Mesendoderm (in vitro differentiated cells): ENCODE measurements at regions not wholly inside any gene's neighbourhood (a gene's known extent, or its start where the extent isn't known, plus 50 kb on each side); places are given as distances from the start of the nearest gene placed in this dataset.

ENCODE experiments used
- DNase-seq: peaks from one replicate; pipeline ENCODE4 v3.0.0; 2013
- H2AK5ac ChIP-seq: 2 replicates; pipeline ENCODE4 v1.6.1; 2013; ENCODE audit warnings: low read length, inconsistent platforms
- H2BK120ac ChIP-seq: 2 replicates; pipeline ENCODE4 v1.6.1; 2013; ENCODE audit warnings: low read depth, mild to moderate bottlenecking, low read length, moderate library complexity, mixed read lengths
- H2BK15ac ChIP-seq: replicated peaks from 2 replicates; pipeline ENCODE4 v1.6.1; 2013; ENCODE audit warnings: low read depth, mild to moderate bottlenecking, moderate library complexity
- H2BK5ac ChIP-seq: 2 replicates; pipeline ENCODE4 v1.6.1; 2013; ENCODE audit warnings: low read length, inconsistent platforms
- H3K18ac ChIP-seq: 2 replicates; pipeline ENCODE4 v1.6.1; 2013; ENCODE audit warnings: mild to moderate bottlenecking, low read length, mixed read lengths
- H3K23ac ChIP-seq: one replicate; pipeline ENCODE4 v1.6.1; 2013; ENCODE audit warnings: low read length
- H3K27ac ChIP-seq: 2 replicates; pipeline ENCODE4 v1.5.1; 2013; ENCODE audit warnings: low read depth, mild to moderate bottlenecking, inconsistent platforms, low read length, moderate library complexity
- H3K27me3 ChIP-seq: 2 replicates; pipeline ENCODE4 v1.6.1; 2013; ENCODE audit warnings: low read length, control low read depth, mild to moderate bottlenecking, inconsistent platforms; ENCODE audit not compliant: insufficient read depth, poor library complexity
- H3K36me3 ChIP-seq: 2 replicates; pipeline ENCODE4 v1.6.1; 2013; ENCODE audit warnings: low read length, inconsistent platforms; ENCODE audit not compliant: control insufficient read depth, insufficient read depth
- H3K4ac ChIP-seq: one replicate; pipeline ENCODE4 v1.6.1; 2013; ENCODE audit warnings: low read depth, mild to moderate bottlenecking, low read length, moderate library complexity
- H3K4me1 ChIP-seq: 2 replicates; pipeline ENCODE4 v1.6.1; 2013; ENCODE audit warnings: low read depth, low read length, inconsistent platforms; ENCODE audit not compliant: control insufficient read depth
- H3K4me2 ChIP-seq: 2 replicates; pipeline ENCODE4 v1.6.1; 2013; ENCODE audit warnings: low read length
- H3K4me3 ChIP-seq: 2 replicates; pipeline ENCODE4 v1.5.1; 2013; ENCODE audit warnings: mild to moderate bottlenecking, low read length
- H3K56ac ChIP-seq: one replicate; pipeline ENCODE4 v1.6.1; 2013; ENCODE audit warnings: low read length
- H3K79me1 ChIP-seq: 2 replicates; pipeline ENCODE4 v1.6.1; 2013; ENCODE audit warnings: low read length, inconsistent platforms
- H3K79me2 ChIP-seq: 2 replicates; pipeline ENCODE4 v1.6.1; 2013; ENCODE audit warnings: mild to moderate bottlenecking, low read length; ENCODE audit not compliant: control insufficient read depth, insufficient read depth
- H3K9ac ChIP-seq: 2 replicates; pipeline ENCODE4 v1.6.1; 2013; ENCODE audit warnings: low read length, inconsistent platforms
- H4K5ac ChIP-seq: one replicate; pipeline ENCODE4 v1.6.1; 2013; ENCODE audit warnings: low read length
- H4K8ac ChIP-seq: one replicate; pipeline ENCODE4 v1.6.1; 2013; ENCODE audit warnings: low read depth, mild to moderate bottlenecking, control low read depth, low read length, moderate library complexity
- WGBS: extraction: QIAGEN DNeasy Blood & Tissue Kit; methylation state at CpG from one replicate; pipeline ENCODE4 v1.1.7; 2013; ENCODE audit warnings: low lambda C conversion rate, missing lambda C conversion rate; ENCODE audit not compliant: insufficient coverage; ENCODE audit errors: extremely low coverage; 5-methylcytosine and 5-hydroxymethylcytosine counted together

DNA sequence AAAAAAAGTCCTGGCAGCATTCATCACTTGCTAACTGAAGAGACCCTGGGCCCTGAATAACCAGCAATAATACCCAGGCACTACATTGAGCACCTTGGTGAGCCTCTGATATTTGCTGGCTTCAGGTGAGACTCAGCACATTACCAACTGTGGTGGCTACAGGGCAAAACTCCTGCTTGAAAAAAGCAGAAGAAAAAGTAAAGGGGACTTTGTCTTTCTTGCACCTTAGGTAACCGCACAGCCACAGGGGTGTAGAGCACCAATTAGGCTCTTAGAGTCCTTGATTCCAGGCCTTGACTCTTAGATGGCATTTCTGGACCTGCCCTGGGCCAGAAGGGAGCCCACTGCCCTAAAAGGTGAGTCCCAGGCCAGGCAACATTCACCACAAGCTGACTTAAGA lies 269.5 kb downstream of the AUH start:
- H3K9ac ChIP-seq: no peak overlapping the region
- no peaks in the 10 kb centered on the region for H3K79me2 ChIP-seq
- H3K27me3 ChIP-seq: no peaks in the 10 kb centered on the region
- no peak overlapping the region for H3K4ac ChIP-seq
- no peak overlapping the region for H2BK120ac ChIP-seq
- H3K36me3 ChIP-seq: no peaks in the 10 kb centered on the region
- no peak overlapping the region for H4K5ac ChIP-seq
- H2BK15ac ChIP-seq: no peak overlapping the region
- no peaks in the 10 kb centered on the region for H3K79me1 ChIP-seq
- WGBS: no CpG with 5 or more reads among the region's 1 CpG
- H3K18ac ChIP-seq: no peak overlapping the region
- no peak overlapping the region for H3K23ac ChIP-seq
- H3K4me2 ChIP-seq: no peak overlapping the region
- no peak overlapping the region for H2BK5ac ChIP-seq
- H3K56ac ChIP-seq: no peak overlapping the region
- H4K8ac ChIP-seq: no peak overlapping the region
- no peak overlapping the region for H3K27ac ChIP-seq
- H3K4me1 ChIP-seq: no peaks in the 10 kb centered on the region
- no peak overlapping the region for H3K4me3 ChIP-seq
- H2AK5ac ChIP-seq: no peak overlapping the region
- no peak for DNase-seq

DNA sequence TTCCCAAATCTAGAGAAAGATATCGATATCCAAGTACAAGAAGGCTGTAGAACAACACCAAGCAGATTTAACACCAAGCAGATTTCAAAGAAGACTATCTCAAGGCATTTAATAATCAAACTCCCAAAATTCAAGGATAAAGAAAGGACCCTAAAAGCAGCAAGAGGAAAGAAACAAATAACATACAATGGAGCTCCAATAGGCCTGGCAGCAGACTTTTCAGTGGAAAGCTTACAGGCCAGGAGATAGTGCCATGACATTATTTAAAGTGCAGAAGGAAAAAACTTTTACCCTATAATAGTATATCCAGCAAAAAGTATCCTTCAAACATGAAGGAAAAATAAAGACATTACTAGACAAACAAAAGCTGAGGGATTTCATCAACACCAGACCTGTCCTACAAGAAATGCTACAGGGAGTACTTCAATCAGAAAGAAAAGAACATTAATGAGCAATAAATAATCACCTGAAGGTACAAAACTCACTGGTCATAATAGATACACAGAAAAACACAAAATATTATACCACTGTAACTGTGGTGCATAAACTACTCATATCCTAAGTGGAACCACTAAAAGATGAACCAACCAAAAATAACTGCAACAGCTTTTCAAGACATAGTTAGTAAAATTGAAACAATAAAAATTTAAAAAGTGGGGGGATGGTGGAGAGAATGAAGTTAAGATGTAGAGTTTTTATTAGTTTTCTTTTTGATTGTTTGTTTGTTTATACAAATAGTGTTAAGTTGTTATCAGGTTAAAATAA lies 267.2 kb downstream of the AUH start:
- WGBS: no CpG with 5 or more reads among the region's 1 CpG
- H4K8ac ChIP-seq: no peak overlapping the region
- no peak overlapping the region for H2BK120ac ChIP-seq
- H3K9ac ChIP-seq: no peak overlapping the region
- no peaks in the 10 kb centered on the region for H3K27me3 ChIP-seq
- H3K36me3 ChIP-seq: no peaks in the 10 kb centered on the region
- H3K27ac ChIP-seq: no peak overlapping the region
- no peak overlapping the region for H2BK5ac ChIP-seq
- H3K56ac ChIP-seq: no peak overlapping the region
- no peak overlapping the region for H3K23ac ChIP-seq
- no peak overlapping the region for H3K4ac ChIP-seq
- no peak for DNase-seq
- no peak overlapping the region for H2BK15ac ChIP-seq
- H3K18ac ChIP-seq: no peak overlapping the region
- no peak overlapping the region for H2AK5ac ChIP-seq
- H3K4me1 ChIP-seq: no peaks in the 10 kb centered on the region
- H3K4me2 ChIP-seq: no peak overlapping the region
- no peak overlapping the region for H3K4me3 ChIP-seq
- H3K79me1 ChIP-seq: no peaks in the 10 kb centered on the region
- no peak overlapping the region for H4K5ac ChIP-seq
- no peaks in the 10 kb centered on the region for H3K79me2 ChIP-seq

DNA sequence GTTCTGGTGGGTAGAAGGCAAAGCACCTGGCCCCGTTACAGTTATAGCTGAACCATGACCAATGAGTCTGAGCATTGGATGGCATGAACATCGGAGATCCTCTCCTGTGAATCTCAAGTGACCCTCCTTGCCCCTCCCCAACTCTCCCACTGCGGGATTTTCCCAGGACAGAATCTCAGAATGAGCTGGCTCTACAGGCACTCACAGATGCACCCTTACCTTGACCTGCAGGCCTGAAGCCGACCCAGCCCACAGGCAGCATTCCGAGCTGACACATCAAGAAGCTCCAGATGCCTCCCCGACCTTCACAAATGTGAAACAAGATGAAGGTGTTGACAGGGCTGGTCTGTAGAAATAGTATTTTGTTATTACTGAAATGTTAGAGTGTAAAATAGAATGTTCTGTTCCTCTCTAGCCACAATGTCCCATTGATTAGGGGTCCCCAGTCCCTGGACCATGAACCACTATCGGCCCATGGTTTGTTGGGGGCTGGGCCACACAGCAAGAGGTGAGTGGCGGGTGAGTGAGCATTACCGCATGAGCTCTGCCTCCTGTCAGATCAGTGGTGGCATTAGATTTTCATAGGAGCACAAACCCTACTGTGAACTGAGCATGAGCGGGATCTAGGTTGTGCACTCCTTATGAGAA lies 263.4 kb downstream of the AUH start:
- no peak overlapping the region for H4K5ac ChIP-seq
- H3K18ac ChIP-seq: no peak overlapping the region
- no peaks in the 10 kb centered on the region for H3K79me1 ChIP-seq
- no peak overlapping the region for H3K4me3 ChIP-seq
- no peak overlapping the region for H2BK15ac ChIP-seq
- no peaks in the 10 kb centered on the region for H3K27me3 ChIP-seq
- H3K4me2 ChIP-seq: no peak overlapping the region
- H2AK5ac ChIP-seq: no peak overlapping the region
- no peak overlapping the region for H3K27ac ChIP-seq
- no peak overlapping the region for H3K23ac ChIP-seq
- H3K4me1 ChIP-seq: no peaks in the 10 kb centered on the region
- no peak overlapping the region for H3K4ac ChIP-seq
- H3K9ac ChIP-seq: no peak overlapping the region
- DNase-seq: no peak
- no peaks in the 10 kb centered on the region for H3K36me3 ChIP-seq
- no peak overlapping the region for H3K56ac ChIP-seq
- no peak overlapping the region for H2BK120ac ChIP-seq
- H2BK5ac ChIP-seq: no peak overlapping the region
- no CpG with 5 or more reads among the region's 10 CpGs for WGBS
- no peak overlapping the region for H4K8ac ChIP-seq
- no peaks in the 10 kb centered on the region for H3K79me2 ChIP-seq

DNA sequence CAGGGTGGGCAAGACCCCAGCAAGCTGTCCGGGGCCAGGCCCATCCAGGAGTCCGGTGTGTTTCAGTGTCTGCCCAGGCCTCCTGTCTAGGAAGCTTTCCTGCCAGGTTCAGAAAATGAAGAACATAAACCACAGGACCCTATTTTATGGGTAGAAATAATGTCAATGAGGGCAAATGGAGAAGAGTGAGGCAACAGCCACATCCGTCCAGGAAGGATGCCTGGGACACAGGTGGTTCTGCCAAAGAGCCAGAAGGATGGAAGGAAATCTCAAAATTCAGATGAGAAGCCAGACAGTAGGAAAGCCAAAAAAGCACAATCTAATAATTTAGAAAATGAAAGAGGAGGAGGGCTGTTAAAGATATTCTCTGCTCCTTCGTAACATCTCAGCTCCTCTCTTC lies 262.3 kb downstream of the AUH start:
- no peak for DNase-seq

DNA sequence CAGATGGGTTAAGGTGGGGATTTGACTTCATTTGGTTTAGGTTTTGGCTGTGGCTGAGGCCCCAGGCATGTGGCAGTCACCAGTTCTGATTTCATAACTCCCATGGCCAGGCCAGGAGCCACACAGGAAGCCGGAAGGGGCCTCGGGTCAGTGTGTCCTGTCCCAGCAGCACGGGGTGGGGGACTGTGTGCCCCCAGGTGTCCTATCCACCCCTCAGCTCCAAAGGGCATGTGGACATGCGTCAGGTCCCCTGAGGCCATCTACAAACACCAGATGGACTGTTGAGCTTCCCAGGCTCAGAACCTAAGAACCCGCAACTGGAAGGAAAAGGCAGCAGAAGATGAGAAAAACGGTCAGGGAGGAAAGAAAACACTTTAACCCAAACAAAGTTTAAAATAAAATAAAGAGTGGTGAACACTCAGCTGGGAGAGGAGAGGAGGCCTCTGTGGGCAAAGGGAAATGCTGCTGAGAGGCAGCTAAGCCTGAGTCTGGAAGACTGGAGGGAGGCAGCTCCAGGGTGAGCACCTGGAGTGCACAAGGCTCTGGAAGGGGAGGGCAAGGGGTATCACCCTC lies 260.8 kb downstream of the AUH start:
- no peaks in the 10 kb centered on the region for H3K4me1 ChIP-seq
- H2BK5ac ChIP-seq: no peak overlapping the region
- no peak overlapping the region for H2BK120ac ChIP-seq
- no peaks in the 10 kb centered on the region for H3K36me3 ChIP-seq
- no peak overlapping the region for H4K5ac ChIP-seq
- H4K8ac ChIP-seq: no peak overlapping the region
- no peak for DNase-seq
- H2BK15ac ChIP-seq: no peak overlapping the region
- H3K4ac ChIP-seq: no peak overlapping the region
- no peak overlapping the region for H3K9ac ChIP-seq
- H3K27me3 ChIP-seq: no peaks in the 10 kb centered on the region
- no peak overlapping the region for H3K23ac ChIP-seq
- H3K79me2 ChIP-seq: no peaks in the 10 kb centered on the region
- no peaks in the 10 kb centered on the region for H3K79me1 ChIP-seq
- WGBS: no CpG with 5 or more reads among the region's 6 CpGs
- no peak overlapping the region for H3K56ac ChIP-seq
- no peak overlapping the region for H3K4me3 ChIP-seq
- no peak overlapping the region for H2AK5ac ChIP-seq
- H3K4me2 ChIP-seq: no peak overlapping the region
- H3K27ac ChIP-seq: no peak overlapping the region
- no peak overlapping the region for H3K18ac ChIP-seq

More for the DNA sequence above, 262.3 kb downstream of the AUH start:
- H3K56ac ChIP-seq: no peak overlapping the region
- no peak overlapping the region for H4K5ac ChIP-seq
- H3K4me2 ChIP-seq: no peak overlapping the region
- H3K4me1 ChIP-seq: no peaks in the 10 kb centered on the region
- H3K4me3 ChIP-seq: no peak overlapping the region
- H2BK120ac ChIP-seq: no peak overlapping the region
- H2BK5ac ChIP-seq: no peak overlapping the region
- no peak overlapping the region for H3K27ac ChIP-seq
- H3K79me2 ChIP-seq: no peaks in the 10 kb centered on the region
- no peak overlapping the region for H2BK15ac ChIP-seq
- no peak overlapping the region for H4K8ac ChIP-seq
- no peak overlapping the region for H3K4ac ChIP-seq
- H3K36me3 ChIP-seq: no peaks in the 10 kb centered on the region
- no peak overlapping the region for H3K23ac ChIP-seq
- no CpG with 5 or more reads among the region's 4 CpGs for WGBS
- no peaks in the 10 kb centered on the region for H3K27me3 ChIP-seq
- H3K79me1 ChIP-seq: no peaks in the 10 kb centered on the region
- no peak overlapping the region for H3K18ac ChIP-seq
- H2AK5ac ChIP-seq: no peak overlapping the region
- H3K9ac ChIP-seq: no peak overlapping the region
